ENCODE measurements at regions not wholly inside any gene's neighbourhood (a gene's known extent, or its start where the extent isn't known, plus 50 kb on each side); places are given as distances from the start of the nearest gene placed in this dataset.
"Not testable (repeated sequence)": the region's sequence is repeated elsewhere in the genome, so short reads cannot be mapped to it uniquely, and the experiment has no call there.

DNA sequence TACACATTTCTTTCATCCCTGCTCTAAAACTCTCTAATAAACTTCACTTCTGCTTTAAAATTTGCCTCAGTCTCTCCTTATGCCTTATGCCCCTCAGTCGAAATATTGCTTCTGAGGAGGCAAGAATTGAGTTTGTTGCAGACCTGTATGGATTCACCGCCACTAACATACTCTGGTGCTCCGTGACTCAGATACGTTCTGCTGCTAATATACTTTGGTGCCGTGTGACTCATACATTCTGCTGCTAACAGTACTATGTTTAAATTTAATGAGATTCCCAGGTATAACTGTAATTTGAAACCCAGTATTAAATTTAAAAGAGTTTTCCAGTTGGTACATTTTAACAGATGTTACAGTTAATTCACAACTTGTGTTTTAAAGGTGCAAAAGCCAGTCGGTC lies 82.0 kb upstream of the TGIF2LX start:
- H2AK9ac ChIP-seq (replicated peaks; ENCODE audit: low read depth, low read length, poor library complexity); H3K9ac ChIP-seq (ENCODE audit: low read depth, low read length); H3K4me1 ChIP-seq (ENCODE audit: control insufficient read depth, insufficient read depth, low read length); dilution Hi-C loops (cut with HindIII; ENCODE audit: low sequenced_read_pairs, unreplicated experiment); in situ Hi-C loops (cut with MboI; ENCODE audit: low sequenced_read_pairs); H4K5ac ChIP-seq (ENCODE audit: low read depth, low read length); H2AK5ac ChIP-seq (ENCODE audit: low read depth, low read length); H3K23ac ChIP-seq (ENCODE audit: low read depth, low read length); BruUV-seq (replicated peaks); DNase-seq; H2BK20ac ChIP-seq (ENCODE audit: low read depth, low read length); H3K79me1 ChIP-seq (ENCODE audit: low read depth in 1 of 2, low read length in 2 of 2); H3K27ac ChIP-seq (ENCODE audit: insufficient read depth, low read length); POLR2A ChIA-PET (ENCODE audit: unreplicated experiment); H3K9me3 ChIP-seq (ENCODE audit: control insufficient read depth, insufficient read depth, low read length); H3K9me1 ChIP-seq (ENCODE audit: insufficient read depth, low read length); H2BK15ac ChIP-seq (ENCODE audit: low read depth, low read length); H2BK5ac ChIP-seq (ENCODE audit: low read depth, low read length, poor library complexity, severe bottlenecking); H3K56ac ChIP-seq (ENCODE audit: extremely low read depth, insufficient read depth, low read length); H2BK120ac ChIP-seq (ENCODE audit: low read depth, low read length); H4K8ac ChIP-seq (ENCODE audit: low read depth in 2 of 2, low read length in 2 of 2); H3K14ac ChIP-seq (replicated peaks; ENCODE audit: low read depth, low read length); H2AFZ ChIP-seq (replicated peaks; ENCODE audit: low read length, poor library complexity); H3K4ac ChIP-seq (ENCODE audit: low read depth, low read length); ATAC-seq (ENCODE audit: low read depth); H3K36me3 ChIP-seq (ENCODE audit: control insufficient read depth, insufficient read depth, low read length); H4K20me1 ChIP-seq (ENCODE audit: insufficient read depth, low read length); H3K27me3 ChIP-seq (ENCODE audit: control insufficient read depth, insufficient read depth, low read length); CTCF ChIA-PET; H4K91ac ChIP-seq (ENCODE audit: insufficient read depth, low read depth, low read length); intact Hi-C loops (cut with micrococcal nuclease); H3K18ac ChIP-seq (ENCODE audit: low read depth, low read length); H3K4me2 ChIP-seq (ENCODE audit: low read depth, low read length); H3K4me3 ChIP-seq (ENCODE audit: insufficient read depth, low read depth, low read length): not testable (repeated sequence)
- no CpG with 5 or more reads among the region's 6 CpGs for WGBS, 2 experiments (ENCODE audit: extremely low coverage in 2 of 2, insufficient read length in 1 of 2)

Measured in IMR-90 (cell line).